ELR (cell line): ENCODE measurements at regions not wholly inside any gene's neighbourhood (a gene's known extent, or its start where the extent isn't known, plus 50 kb on each side); places are given as distances from the start of the nearest gene placed in this dataset.
A peak's percentile ranks its signal among the peaks of the same experiment; 100 is the strongest.

Experiments used
- DNase-seq: peaks from one replicate; pipeline ENCODE4 v3.0.0-alpha.2; 2015; ENCODE audit warnings: low read depth

DNA sequence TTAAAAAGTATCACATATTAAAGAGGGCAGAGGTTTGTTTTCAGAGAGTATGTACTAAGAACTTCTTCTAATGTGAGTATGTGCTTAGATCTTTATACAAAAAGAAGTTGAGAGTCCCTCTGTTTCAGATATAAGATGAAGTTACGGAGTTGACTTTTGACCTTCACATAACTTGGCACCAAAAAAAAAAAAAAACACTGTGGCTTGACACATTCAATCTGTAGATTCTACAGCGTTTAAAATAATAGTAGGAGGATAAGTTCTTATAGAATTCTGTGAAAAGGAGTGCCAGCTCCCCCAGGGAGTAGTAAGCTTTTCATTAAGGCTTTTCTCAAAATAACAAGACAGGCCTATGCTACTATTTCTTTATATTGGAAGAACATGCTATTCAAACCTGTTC, 105.4 kb upstream of the LRP1B start:
- DNase-seq: no peak

DNA sequence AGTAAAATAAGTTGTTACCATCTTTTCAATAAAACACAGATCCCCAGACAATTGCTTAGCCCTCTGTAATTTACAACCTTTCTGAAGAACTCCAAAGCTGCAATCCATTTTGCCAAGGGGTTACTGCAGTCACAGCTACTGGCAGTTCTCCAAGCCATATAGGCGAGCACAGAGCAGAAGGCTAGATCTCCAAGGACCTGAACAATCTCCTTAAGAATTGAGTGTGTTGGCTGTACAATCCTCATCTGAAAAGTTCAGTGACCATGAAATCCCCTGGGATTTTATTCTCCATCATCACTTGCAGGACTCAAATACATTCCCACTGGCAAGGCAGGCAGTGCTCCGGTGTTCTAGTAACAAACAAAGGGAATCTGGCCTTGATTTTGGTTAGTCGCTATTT, 103.9 kb upstream of the LRP1B start:
- no peak for DNase-seq

DNA sequence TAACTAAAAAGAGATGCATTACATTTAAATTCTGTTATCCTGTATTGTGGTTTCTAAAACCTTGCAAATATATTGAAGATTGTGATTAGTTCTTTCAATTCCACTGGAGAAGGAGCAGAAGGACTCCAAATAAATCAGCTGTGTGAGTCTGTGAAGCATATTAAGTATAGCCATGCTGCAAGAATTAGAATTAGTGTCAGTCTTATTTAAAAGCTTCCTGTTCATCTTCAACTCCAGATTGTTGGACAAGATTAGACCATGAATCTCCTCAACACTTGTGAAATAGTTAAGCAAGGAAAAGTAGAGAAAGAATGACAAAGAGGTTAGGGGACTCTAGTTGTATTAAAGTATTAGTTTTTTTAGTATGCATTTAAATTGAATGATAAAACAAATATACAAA, 92.5 kb upstream of the LRP1B start:
- DNase-seq: no peak

DNA sequence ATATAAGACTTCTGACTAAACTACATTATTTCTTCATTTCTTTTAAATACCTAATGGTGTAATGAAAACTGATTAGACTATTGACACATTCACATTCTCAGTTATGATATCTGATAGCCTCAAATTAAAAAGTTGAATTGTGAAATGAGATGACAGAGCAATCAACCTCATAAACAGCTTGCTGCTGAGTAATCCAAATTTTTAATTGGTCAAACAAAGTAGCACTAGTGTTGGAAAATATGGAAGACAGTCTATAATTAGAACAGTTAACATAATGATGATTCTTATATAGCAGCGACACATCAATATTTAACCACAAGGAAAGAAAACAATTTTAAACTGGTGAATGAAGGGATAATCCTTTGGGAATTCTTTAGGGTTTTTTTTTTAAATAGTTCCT, 91.9 kb upstream of the LRP1B start:
- no peak for DNase-seq

DNA sequence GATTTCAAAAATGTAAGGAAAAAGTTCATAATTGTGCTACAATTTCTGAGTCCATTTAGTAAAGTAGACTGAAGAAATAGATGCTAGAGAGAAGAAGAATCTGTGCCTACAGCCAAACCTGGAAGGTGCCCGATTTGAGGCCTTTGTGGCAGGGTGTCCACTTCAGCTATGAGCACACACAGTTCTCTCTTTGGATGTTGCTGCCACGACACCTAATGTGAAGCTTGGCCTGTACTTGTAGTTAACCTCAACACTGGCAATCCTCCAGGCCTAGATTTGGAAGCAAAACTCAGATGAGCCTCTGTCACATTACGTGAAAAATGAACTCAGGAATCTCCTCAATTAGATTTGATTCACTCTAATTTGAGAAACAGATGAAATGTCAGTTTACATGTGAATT, 90.1 kb upstream of the LRP1B start:
- peak; percentile 8 for DNase-seq

DNA sequence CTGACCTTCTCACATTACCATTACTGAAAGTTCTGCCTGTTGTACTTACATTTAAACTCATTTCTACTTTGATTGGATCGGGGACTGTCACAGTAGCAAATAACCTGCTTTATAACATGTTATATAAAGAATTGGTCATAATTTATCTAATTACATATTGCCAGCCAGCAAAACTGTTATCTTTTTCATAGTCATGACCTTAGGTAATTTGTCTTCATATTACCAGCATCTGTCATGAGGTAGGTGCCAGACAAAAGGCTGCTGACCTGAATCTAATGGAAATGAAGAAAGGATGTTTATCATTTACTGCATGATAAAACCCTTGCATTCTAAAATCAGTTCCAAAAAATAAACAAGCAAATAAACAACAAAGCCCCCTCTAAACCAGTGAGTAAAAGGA, 89.4 kb upstream of the LRP1B start:
- DNase-seq: no peak

DNA sequence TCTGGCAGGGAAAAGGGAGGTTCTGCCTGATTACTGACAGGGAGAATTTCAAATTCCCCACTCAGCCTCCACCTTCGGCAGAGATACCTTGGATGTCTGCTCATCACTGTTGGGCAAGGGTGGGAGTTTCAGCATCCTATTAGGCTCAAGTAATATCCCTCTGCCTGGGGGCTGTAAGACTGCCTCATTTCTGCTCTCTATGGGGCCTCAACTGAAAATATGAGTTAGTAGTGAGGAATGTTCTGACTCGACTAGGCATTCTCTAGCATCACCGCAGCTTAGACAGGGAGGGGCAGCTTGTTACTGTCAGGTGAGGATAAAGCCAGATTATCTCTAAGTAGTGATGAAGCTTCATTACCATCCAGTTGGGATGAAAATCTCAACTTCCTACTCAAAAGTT, 87.7 kb upstream of the LRP1B start:
- DNase-seq: peak; percentile 88

DNA sequence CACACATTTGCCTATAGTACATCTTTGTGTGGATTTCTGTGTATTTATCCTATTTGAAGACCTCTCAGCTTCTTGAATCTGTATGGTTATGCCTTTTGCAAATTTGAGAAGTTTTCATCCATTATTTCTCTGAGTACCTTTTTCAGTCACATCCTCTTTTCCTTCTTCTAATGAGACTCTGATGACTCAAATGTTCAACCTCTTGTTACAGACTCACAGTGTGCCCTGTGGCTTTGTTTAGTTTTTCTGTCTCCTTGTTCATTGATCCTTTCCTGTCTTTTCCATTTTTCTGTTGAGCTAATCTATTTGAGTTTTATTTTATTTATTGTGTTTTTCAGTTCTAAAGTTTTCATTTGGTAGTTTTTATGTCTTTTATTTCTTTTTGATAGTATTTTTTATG, 87.0 kb upstream of the LRP1B start:
- DNase-seq: peak; percentile 74

DNA sequence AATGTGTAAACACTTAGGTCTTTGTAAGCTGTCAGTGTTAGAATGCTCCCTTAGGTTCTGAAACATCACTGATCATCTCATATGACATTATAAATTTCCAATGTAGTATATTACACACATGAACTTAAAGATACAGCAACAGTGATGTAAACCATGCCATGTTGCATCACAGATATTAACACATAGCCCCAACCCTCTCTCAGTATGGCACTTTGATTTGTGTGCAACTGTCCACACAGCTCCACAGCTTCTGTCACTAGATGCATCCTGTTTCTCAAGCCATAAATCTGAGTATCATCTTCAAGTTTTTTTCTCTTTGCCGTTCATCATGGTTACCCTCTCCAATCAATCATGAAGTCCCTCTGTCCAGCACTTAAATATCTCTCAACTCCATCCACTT, 69.2 kb upstream of the LRP1B start:
- DNase-seq: no peak

DNA sequence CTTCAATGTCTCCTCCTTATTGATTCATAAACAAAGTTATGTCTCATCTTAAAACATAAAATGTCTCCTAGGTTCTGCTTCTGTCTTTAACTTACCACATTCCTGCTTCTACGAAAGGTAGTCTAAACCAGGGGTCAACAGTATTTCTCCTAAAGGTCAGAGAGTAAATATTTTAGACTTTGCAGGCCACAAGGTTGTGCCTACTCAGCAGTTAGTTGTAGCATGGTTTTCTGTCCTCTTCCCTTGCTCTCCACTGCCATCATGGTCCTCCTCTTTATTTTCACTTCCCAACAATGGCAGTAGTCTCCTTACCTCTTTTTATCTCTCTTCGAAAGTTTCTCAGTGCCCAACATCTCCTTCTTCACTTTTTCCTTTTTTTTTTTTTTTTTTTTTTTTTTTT, 68.3 kb upstream of the LRP1B start:
- DNase-seq: no peak

DNA sequence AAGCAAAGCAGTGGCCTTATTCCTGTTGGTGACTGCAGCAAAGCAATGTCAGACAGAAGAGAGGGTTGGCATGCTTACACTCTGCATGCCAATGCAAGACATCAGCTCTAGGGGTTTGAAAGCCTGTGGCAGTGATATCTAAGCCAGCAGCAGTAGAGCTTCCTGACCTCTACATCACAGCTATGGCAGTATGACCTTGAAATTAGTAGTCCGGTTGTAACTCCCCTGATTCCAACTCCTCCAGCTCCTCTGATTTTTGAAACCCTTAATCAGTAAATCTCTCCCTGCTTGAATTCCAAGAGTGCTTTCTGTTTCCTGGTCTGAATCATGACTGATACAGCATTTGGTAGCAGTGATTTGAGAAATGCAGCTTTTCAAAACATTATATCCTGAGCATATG, 60.0 kb upstream of the LRP1B start:
- peak; percentile 57 for DNase-seq

DNA sequence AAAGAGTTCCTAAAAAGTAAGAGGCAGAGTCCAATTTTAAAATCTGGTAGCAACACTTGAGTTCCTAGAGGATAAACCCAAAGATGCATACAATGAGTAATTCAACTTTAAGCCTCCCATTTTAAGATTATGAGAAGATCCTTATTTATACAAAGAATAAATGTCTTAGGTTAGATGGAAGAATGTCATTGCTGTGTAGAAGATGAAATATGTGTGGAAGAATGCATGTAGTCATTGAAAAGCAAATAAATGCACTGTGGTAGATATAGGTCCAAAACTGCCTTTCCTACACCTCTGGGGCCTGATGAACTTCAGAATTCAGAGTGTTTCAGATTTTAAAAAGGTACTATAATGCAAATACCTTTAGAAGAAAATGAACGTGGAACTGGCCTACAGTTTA, 58.7 kb upstream of the LRP1B start:
- peak; percentile 7 for DNase-seq

DNA sequence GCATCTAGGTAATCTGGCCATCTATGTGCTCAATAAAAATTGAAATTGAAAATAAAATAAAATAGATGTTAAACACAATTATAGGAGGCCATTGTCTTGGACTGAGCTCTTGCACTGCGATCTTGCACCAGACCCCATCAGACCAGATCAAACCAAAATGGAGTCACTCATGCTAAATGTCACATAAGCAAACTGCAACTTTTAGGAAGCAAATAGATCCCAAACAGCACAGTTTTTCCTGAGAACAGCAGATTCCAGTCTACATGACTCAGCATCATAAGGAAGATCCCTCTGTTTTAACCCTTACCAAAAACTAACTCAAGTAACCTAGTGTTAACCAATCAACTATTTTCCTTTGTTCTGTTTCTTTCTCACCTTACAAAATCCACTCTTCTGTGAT, 57.7 kb upstream of the LRP1B start:
- peak; percentile 44 for DNase-seq

DNA sequence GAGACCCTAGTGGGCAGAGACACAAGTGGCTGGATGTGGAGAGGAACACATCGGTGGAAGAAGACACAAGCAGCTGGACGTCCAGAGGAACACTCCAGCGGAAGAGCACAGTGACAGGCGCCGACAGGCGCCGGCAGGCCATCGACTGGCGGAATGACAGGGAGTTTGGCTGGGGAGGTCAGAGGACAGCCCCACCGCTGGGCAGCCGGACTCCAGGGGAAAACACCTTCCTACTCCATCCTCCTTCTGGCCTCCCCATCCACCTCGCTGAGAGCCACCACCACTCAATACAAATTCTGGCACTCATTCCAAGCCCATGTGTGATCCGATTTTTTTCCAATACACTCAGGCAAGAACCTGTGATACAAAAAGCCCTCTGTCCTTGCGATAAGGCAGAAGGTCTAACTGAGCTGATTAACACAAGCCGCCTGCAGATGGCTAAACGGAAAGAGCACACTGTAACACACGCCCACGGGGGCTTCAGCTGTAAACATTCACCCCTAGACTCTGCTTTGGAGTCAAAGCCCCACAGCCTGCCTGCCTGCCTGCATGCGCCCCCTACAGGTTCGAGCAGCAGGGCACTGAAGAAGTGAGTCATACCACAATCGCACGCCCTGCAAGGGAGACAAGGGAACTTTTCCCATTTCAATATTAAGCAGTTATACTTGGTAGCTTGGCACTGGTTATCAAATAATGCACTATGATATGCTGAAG, 50.2 kb upstream of the LRP1B start:
- peak; percentile 24 for DNase-seq
